ENCODE measurements at regions not wholly inside any gene's neighbourhood (a gene's known extent, or its start where the extent isn't known, plus 50 kb on each side); places are given as distances from the start of the nearest gene placed in this dataset.

DNA sequence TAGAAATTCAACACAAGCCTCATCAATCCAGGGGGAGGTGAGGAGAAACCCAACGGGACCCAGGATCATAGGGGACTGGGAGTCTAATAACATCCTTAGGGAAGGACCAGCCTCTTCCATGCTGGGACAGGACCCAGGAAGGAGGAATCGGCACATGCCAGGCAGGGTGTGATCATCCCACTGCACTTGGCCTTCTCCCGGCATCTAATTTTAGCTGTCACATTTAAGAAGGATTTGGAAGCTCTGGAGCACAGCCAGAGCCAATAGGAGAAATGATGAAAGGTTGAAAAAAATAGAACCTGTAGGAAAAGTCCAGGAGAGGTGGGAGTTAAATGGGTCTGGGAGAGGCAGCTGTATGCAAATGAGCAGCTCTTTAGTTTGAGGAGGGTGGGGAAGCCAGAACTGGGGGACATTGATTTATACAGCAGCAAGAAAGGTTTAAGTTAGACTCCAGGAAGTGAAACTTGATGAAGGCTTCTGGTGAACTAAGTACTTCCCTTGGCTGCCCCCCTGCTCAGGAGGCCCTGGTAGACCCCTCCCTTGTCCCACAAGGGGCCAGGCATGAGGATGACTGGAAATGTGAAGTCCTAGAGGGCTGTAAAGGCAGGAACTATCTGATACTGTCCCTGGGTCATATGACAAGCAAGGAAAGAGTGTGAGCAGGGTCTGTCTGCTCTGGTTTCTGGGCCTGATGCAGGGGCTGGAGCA is 260.3 kb downstream of the LRFN2 start:
- no peaks in the 10 kb centered on the region for H4K20me1 ChIP-seq (ENCODE audit: control insufficient read depth, extremely low read depth, insufficient read depth, low read length)

GRCh38 chr6:40325791-40326190 is 261.4 kb downstream of the LRFN2 start:
- H3K4me1 ChIP-seq (ENCODE audit: control insufficient read depth, extremely low read depth, insufficient read depth, low read length), result no peaks in the 10 kb centered on the region
- no peaks in the 10 kb centered on the region for H3K9me3 ChIP-seq (ENCODE audit: control insufficient read depth, low read depth, low read length)
- no peak overlapping the region for H3K4me2 ChIP-seq (ENCODE audit: control insufficient read depth, extremely low read depth, insufficient read depth, low read depth, low read length)
- H3K9me1 ChIP-seq (ENCODE audit: control insufficient read depth, extremely low read depth, insufficient read depth, low read length), result no peaks in the 10 kb centered on the region
- dilution Hi-C loops (cut with MboI; ENCODE audit: extremely low pct_ligation_motif_present, low sequenced_read_pairs), result no loop called here
- H3K27ac ChIP-seq (ENCODE audit: control insufficient read depth, insufficient read depth, low read length), result no peak overlapping the region
- no peaks in the 10 kb centered on the region for H3K36me3 ChIP-seq (ENCODE audit: control insufficient read depth in 2 of 2, extremely low read depth in 1 of 2, insufficient read depth in 2 of 2, low read length in 2 of 2)
- no peaks in the 10 kb centered on the region for H3K79me2 ChIP-seq (ENCODE audit: control insufficient read depth, insufficient read depth, low read length)
- no peak overlapping the region for H3K4me3 ChIP-seq (ENCODE audit: control insufficient read depth in 2 of 3, extremely low read depth in 1 of 3, insufficient read depth in 2 of 3, low read depth in 1 of 3, low read length in 3 of 3)
- H3K27me3 ChIP-seq (ENCODE audit: control insufficient read depth, extremely low read depth, insufficient read depth, low read length), result peaks cover 35% of the 10 kb centered on the region
- FAIRE-seq (no peak), DNase-seq (ENCODE audit: low read depth, low spot score) (no peak)
- TF ChIP-seq EZH2 (IDR thresholded peaks at IDR 0.05; ENCODE audit: low read length), result no peak
- TF ChIP-seq, protein P1, sequence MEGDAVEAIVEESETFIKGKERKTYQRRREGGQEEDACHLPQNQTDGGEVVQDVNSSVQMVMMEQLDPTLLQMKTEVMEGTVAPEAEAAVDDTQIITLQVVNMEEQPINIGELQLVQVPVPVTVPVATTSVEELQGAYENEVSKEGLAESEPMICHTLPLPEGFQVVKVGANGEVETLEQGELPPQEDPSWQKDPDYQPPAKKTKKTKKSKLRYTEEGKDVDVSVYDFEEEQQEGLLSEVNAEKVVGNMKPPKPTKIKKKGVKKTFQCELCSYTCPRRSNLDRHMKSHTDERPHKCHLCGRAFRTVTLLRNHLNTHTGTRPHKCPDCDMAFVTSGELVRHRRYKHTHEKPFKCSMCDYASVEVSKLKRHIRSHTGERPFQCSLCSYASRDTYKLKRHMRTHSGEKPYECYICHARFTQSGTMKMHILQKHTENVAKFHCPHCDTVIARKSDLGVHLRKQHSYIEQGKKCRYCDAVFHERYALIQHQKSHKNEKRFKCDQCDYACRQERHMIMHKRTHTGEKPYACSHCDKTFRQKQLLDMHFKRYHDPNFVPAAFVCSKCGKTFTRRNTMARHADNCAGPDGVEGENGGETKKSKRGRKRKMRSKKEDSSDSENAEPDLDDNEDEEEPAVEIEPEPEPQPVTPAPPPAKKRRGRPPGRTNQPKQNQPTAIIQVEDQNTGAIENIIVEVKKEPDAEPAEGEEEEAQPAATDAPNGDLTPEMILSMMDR (optimal IDR thresholded peaks at IDR 0.05 in 1 of 3, IDR thresholded peaks at IDR 0.05 in 1 of 3, conservative IDR thresholded peaks at IDR 0.05 in 1 of 3; ENCODE audit: extremely low read depth in 1 of 3, insufficient read depth in 2 of 3, low read length in 3 of 3), result no peak
- no peak overlapping the region for H2AFZ ChIP-seq (ENCODE audit: control insufficient read depth, low read length)
- H3K9ac ChIP-seq (ENCODE audit: control insufficient read depth, extremely low read depth, insufficient read depth, low read length), result no peak overlapping the region
- H4K20me1 ChIP-seq (ENCODE audit: control insufficient read depth, extremely low read depth, insufficient read depth, low read length), result no peaks in the 10 kb centered on the region

More for the DNA sequence above, 260.3 kb downstream of the LRFN2 start:
- FAIRE-seq, result no peak
- H3K9ac ChIP-seq (ENCODE audit: control insufficient read depth, extremely low read depth, insufficient read depth, low read length), result no peak overlapping the region
- H3K9me3 ChIP-seq (ENCODE audit: control insufficient read depth, low read depth, low read length), result no peaks in the 10 kb centered on the region
- H2AFZ ChIP-seq (ENCODE audit: control insufficient read depth, low read length), result no peak overlapping the region
- H3K9me1 ChIP-seq (ENCODE audit: control insufficient read depth, extremely low read depth, insufficient read depth, low read length), result no peaks in the 10 kb centered on the region
- no peaks in the 10 kb centered on the region for H3K79me2 ChIP-seq (ENCODE audit: control insufficient read depth, insufficient read depth, low read length)
- H3K4me3 ChIP-seq (ENCODE audit: control insufficient read depth in 2 of 3, extremely low read depth in 1 of 3, insufficient read depth in 2 of 3, low read depth in 1 of 3, low read length in 3 of 3), result no peak overlapping the region
- no peaks in the 10 kb centered on the region for H3K4me1 ChIP-seq (ENCODE audit: control insufficient read depth, extremely low read depth, insufficient read depth, low read length)
- no peak overlapping the region for H3K27ac ChIP-seq (ENCODE audit: control insufficient read depth, insufficient read depth, low read length)
- dilution Hi-C loops (cut with MboI; ENCODE audit: extremely low pct_ligation_motif_present, low sequenced_read_pairs), result no loop called here
- no peak overlapping the region for H3K4me2 ChIP-seq (ENCODE audit: control insufficient read depth, extremely low read depth, insufficient read depth, low read depth, low read length)
- H3K27me3 ChIP-seq (ENCODE audit: control insufficient read depth, extremely low read depth, insufficient read depth, low read length), result peaks cover 33% of the 10 kb centered on the region
- no peak for DNase-seq (ENCODE audit: low read depth, low spot score)
- H3K36me3 ChIP-seq (ENCODE audit: control insufficient read depth in 2 of 2, extremely low read depth in 1 of 2, insufficient read depth in 2 of 2, low read length in 2 of 2), result no peaks in the 10 kb centered on the region
- TF ChIP-seq, protein P1 (optimal IDR thresholded peaks at IDR 0.05 in 1 of 3, IDR thresholded peaks at IDR 0.05 in 1 of 3, conservative IDR thresholded peaks at IDR 0.05 in 1 of 3; ENCODE audit: extremely low read depth in 1 of 3, insufficient read depth in 2 of 3, low read length in 3 of 3), result no peak
- TF ChIP-seq EZH2 (IDR thresholded peaks at IDR 0.05; ENCODE audit: low read length), result no peak

Data from keratinocyte (primary cell).